SK-N-SH treated with all-trans-retinoic acid at 6 μM for 48 hours (cell line): ENCODE measurements at regions not wholly inside any gene's neighbourhood (a gene's known extent, or its start where the extent isn't known, plus 50 kb on each side); places are given as distances from the start of the nearest gene placed in this dataset.

Source experiments
- ATAC-seq: fragments of 200-7000 bp; cut with Tn5 transposase; 3 replicates; pipeline ENCODE4 v1.9.1; 2020; ENCODE audit warnings: mild to moderate bottlenecking, moderate library complexity
- ARNTL ChIP-seq: fragments of 450-650 bp; formaldehyde crosslinking; IDR thresholded peaks from 2 replicates; pipeline ENCODE4 v1.5.0; 2020; ENCODE audit warnings: low read depth, mild to moderate bottlenecking, moderate library complexity, borderline replicate concordance
- BACH2 ChIP-seq: fragments of 250-450 bp; sonication (Bioruptor Pico); IDR thresholded peaks from 2 replicates; pipeline ENCODE4 v1.9.0; 2021; ENCODE audit warnings: mild to moderate bottlenecking, borderline replicate concordance
- CSDC2 ChIP-seq: fragments of 250-450 bp; sonication (Bioruptor Pico); IDR thresholded peaks from 2 replicates; pipeline ENCODE4 v1.5.0; 2020; ENCODE audit warnings: mild to moderate bottlenecking, moderate library complexity
- OSR1 ChIP-seq: fragments of 250-450 bp; sonication (Bioruptor Pico); IDR thresholded peaks from 2 replicates; pipeline ENCODE4 v1.8.0; 2022; ENCODE audit warnings: moderate library complexity, mild to moderate bottlenecking, inconsistent platforms
- PATZ1 ChIP-seq: fragments of 250-450 bp; sonication (Bioruptor Pico); IDR thresholded peaks from 2 replicates; pipeline ENCODE4 v1.8.0; 2020; ENCODE audit warnings: mild to moderate bottlenecking, moderate library complexity, borderline replicate concordance
- PPARA ChIP-seq: fragments of 250-450 bp; sonication (Bioruptor Pico); IDR thresholded peaks from 2 replicates; pipeline ENCODE4 v1.5.0; 2020; ENCODE audit warnings: mild to moderate bottlenecking, borderline replicate concordance
- SNAI2 ChIP-seq: fragments of 250-450 bp; sonication (Bioruptor Pico); IDR thresholded peaks from 2 replicates; pipeline ENCODE4 v1.5.0; 2020; ENCODE audit warnings: mild to moderate bottlenecking, moderate library complexity
- TCF4 ChIP-seq: fragments of 250-450 bp; sonication (Bioruptor Pico); IDR thresholded peaks from 2 replicates; pipeline ENCODE4 v1.8.0; 2021; ENCODE audit warnings: mild to moderate bottlenecking, moderate library complexity, borderline replicate concordance
- ZC3H10 ChIP-seq: fragments of 250-450 bp; sonication (Bioruptor Pico); IDR thresholded peaks from 2 replicates; pipeline ENCODE4 v1.5.1; 2021; ENCODE audit warnings: mild to moderate bottlenecking, moderate library complexity
- ZFP30 ChIP-seq: fragments of 450-650 bp; formaldehyde crosslinking; IDR thresholded peaks from 2 replicates; pipeline ENCODE4 v1.5.0; 2022; ENCODE audit warnings: mild to moderate bottlenecking, moderate library complexity
- ZNF565 ChIP-seq: fragments of 450-650 bp; formaldehyde crosslinking; conservative IDR thresholded peaks from 2 replicates; pipeline ENCODE4 v1.5.0; 2020; ENCODE audit warnings: low read depth, mild to moderate bottlenecking, moderate library complexity
- ZNF70 ChIP-seq: fragments of 450-650 bp; formaldehyde crosslinking; IDR thresholded peaks from 2 replicates; pipeline ENCODE4 v1.5.0; 2020; ENCODE audit warnings: mild to moderate bottlenecking, moderate library complexity
- TF ChIP-seq, protein P1 (sequence below): fragments of 250-450 bp; sonication (Bioruptor Pico); IDR thresholded peaks from 2 replicates; pipeline ENCODE4 v1.5.0; 2020; ENCODE audit warnings: mild to moderate bottlenecking, moderate library complexity
- TF ChIP-seq, protein P2 (sequence below): fragments of 250-450 bp; sonication (Bioruptor Pico); IDR thresholded peaks from 2 replicates; pipeline ENCODE4 v1.5.1; 2021; ENCODE audit warnings: mild to moderate bottlenecking, moderate library complexity

- no peak for TF ChIP-seq ZNF70 (CRISPR knock-in tag)
- no peak for ATAC-seq
Measured at GRCh38 chr5:2257326-2258244, 374.9 kb upstream of the IRX4 start.

GRCh38 chr5:2256691-2257280 is 374.1 kb upstream of the IRX4 start:
- TF ChIP-seq ARNTL (CRISPR knock-in tag) (no peak), PPARA (CRISPR knock-in tag) (no peak), PATZ1 (CRISPR knock-in tag) (no peak), ZNF70 (CRISPR knock-in tag) (no peak), TCF4 (CRISPR knock-in tag) (no peak), OSR1 (CRISPR knock-in tag) (no peak), BACH2 (CRISPR knock-in tag) (no peak), ZC3H10 (CRISPR knock-in tag) (no peak)
- TF ChIP-seq, protein P1, sequence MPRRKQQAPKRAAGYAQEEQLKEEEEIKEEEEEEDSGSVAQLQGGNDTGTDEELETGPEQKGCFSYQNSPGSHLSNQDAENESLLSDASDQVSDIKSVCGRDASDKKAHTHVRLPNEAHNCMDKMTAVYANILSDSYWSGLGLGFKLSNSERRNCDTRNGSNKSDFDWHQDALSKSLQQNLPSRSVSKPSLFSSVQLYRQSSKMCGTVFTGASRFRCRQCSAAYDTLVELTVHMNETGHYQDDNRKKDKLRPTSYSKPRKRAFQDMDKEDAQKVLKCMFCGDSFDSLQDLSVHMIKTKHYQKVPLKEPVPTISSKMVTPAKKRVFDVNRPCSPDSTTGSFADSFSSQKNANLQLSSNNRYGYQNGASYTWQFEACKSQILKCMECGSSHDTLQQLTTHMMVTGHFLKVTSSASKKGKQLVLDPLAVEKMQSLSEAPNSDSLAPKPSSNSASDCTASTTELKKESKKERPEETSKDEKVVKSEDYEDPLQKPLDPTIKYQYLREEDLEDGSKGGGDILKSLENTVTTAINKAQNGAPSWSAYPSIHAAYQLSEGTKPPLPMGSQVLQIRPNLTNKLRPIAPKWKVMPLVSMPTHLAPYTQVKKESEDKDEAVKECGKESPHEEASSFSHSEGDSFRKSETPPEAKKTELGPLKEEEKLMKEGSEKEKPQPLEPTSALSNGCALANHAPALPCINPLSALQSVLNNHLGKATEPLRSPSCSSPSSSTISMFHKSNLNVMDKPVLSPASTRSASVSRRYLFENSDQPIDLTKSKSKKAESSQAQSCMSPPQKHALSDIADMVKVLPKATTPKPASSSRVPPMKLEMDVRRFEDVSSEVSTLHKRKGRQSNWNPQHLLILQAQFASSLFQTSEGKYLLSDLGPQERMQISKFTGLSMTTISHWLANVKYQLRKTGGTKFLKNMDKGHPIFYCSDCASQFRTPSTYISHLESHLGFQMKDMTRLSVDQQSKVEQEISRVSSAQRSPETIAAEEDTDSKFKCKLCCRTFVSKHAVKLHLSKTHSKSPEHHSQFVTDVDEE (CRISPR knock-in tag) = no peak
- no peak for ATAC-seq

GRCh38 chr5:2255915-2256690 is 373.4 kb upstream of the IRX4 start:
- ATAC-seq = no peak
- TF ChIP-seq SNAI2 (CRISPR knock-in tag) (no peak), ZFP30 (CRISPR knock-in tag) (no peak), PATZ1 (CRISPR knock-in tag) (no peak), ZC3H10 (CRISPR knock-in tag) (no peak), ZNF565 (CRISPR knock-in tag) (no peak), PPARA (CRISPR knock-in tag) (no peak), BACH2 (CRISPR knock-in tag) (no peak), CSDC2 (CRISPR knock-in tag) (no peak), ZNF70 (CRISPR knock-in tag) (no peak)
- TF ChIP-seq, protein P2, sequence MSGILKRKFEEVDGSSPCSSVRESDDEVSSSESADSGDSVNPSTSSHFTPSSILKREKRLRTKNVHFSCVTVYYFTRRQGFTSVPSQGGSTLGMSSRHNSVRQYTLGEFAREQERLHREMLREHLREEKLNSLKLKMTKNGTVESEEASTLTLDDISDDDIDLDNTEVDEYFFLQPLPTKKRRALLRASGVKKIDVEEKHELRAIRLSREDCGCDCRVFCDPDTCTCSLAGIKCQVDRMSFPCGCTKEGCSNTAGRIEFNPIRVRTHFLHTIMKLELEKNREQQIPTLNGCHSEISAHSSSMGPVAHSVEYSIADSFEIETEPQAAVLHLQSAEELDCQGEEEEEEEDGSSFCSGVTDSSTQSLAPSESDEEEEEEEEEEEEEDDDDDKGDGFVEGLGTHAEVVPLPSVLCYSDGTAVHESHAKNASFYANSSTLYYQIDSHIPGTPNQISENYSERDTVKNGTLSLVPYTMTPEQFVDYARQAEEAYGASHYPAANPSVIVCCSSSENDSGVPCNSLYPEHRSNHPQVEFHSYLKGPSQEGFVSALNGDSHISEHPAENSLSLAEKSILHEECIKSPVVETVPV (CRISPR knock-in tag) = no peak
- TF ChIP-seq, protein P1 (CRISPR knock-in tag) = no peak
- TF ChIP-seq, all 23 proteins: peak for 0
